ENCODE measurements at regions not wholly inside any gene's neighbourhood (a gene's known extent, or its start where the extent isn't known, plus 50 kb on each side); places are given as distances from the start of the nearest gene placed in this dataset.
"Not testable (repeated sequence)": the region's sequence is repeated elsewhere in the genome, so short reads cannot be mapped to it uniquely, and the experiment has no call there.

GRCh38 chr6:135114355-135115145 lies 59.9 kb upstream of the HBS1L start:
- Mint-ChIP-seq H3K27ac (no peak overlapping the region), H3K4me1 (no peaks in the 10 kb centered on the region), H3K36me3 (ENCODE audit: low read depth) (no peaks in the 10 kb centered on the region), H3K27me3 (ENCODE audit: low read depth) (peaks cover 3% of the 10 kb centered on the region), H3K9me3 (no peaks in the 10 kb centered on the region), H3K4me3 (no peak overlapping the region)
- TF ChIP-seq CTCF (IDR thresholded peaks at IDR 0.05; ENCODE audit: unreplicated experiment in 3 of 3) = no peak

GRCh38 chr6:135113860-135114259 lies 59.2 kb upstream of the HBS1L start:
- Mint-ChIP-seq H3K9me3 (no peaks in the 10 kb centered on the region), H3K27me3 (ENCODE audit: low read depth) (peaks cover 3% of the 10 kb centered on the region)

GRCh38 chr6:135112951-135113350 lies 58.3 kb upstream of the HBS1L start:
- H3K4me1 Mint-ChIP-seq; H3K9me3 Mint-ChIP-seq; H3K27me3 Mint-ChIP-seq (ENCODE audit: low read depth); H3K36me3 Mint-ChIP-seq (ENCODE audit: low read depth); H3K4me3 Mint-ChIP-seq; H3K27ac Mint-ChIP-seq: not testable (repeated sequence)

More at GRCh38 chr6:135113860-135114259, 59.2 kb upstream of the HBS1L start:
- H3K4me1 Mint-ChIP-seq = no peaks in the 10 kb centered on the region
- no peak overlapping the region for H3K27ac Mint-ChIP-seq
- no peak for TF ChIP-seq CTCF (IDR thresholded peaks at IDR 0.05; ENCODE audit: unreplicated experiment in 3 of 3)
- no peak overlapping the region for H3K4me3 Mint-ChIP-seq
- H3K36me3 Mint-ChIP-seq (ENCODE audit: low read depth) = no peaks in the 10 kb centered on the region

GRCh38 chr6:135110261-135110781 lies 55.7 kb upstream of the HBS1L start:
- H3K36me3 Mint-ChIP-seq (ENCODE audit: low read depth); H3K4me1 Mint-ChIP-seq; H3K27ac Mint-ChIP-seq; H3K27me3 Mint-ChIP-seq (ENCODE audit: low read depth); H3K9me3 Mint-ChIP-seq; H3K4me3 Mint-ChIP-seq: not testable (repeated sequence)

- H3K27ac Mint-ChIP-seq = no peak overlapping the region
- peaks cover 3% of the 10 kb centered on the region for H3K27me3 Mint-ChIP-seq (ENCODE audit: low read depth)
- H3K36me3 Mint-ChIP-seq (ENCODE audit: low read depth) = no peaks in the 10 kb centered on the region
- TF ChIP-seq CTCF (IDR thresholded peaks at IDR 0.05; ENCODE audit: unreplicated experiment in 3 of 3) = no peak
- H3K4me1 Mint-ChIP-seq = no peaks in the 10 kb centered on the region
- no peak overlapping the region for H3K4me3 Mint-ChIP-seq
- H3K9me3 Mint-ChIP-seq = no peaks in the 10 kb centered on the region
These were observed 55.1 kb upstream of the HBS1L start for GRCh38 chr6:135109761-135110160.

GRCh38 chr6:135108692-135109091 lies 54.1 kb upstream of the HBS1L start:
- TF ChIP-seq CTCF (IDR thresholded peaks at IDR 0.05; ENCODE audit: unreplicated experiment in 3 of 3) = no peak
- Mint-ChIP-seq H3K4me3 (no peak overlapping the region), H3K4me1 (no peaks in the 10 kb centered on the region), H3K27ac (no peak overlapping the region), H3K9me3 (no peaks in the 10 kb centered on the region), H3K36me3 (ENCODE audit: low read depth) (no peaks in the 10 kb centered on the region), H3K27me3 (ENCODE audit: low read depth) (peaks cover 3% of the 10 kb centered on the region)

GRCh38 chr6:135106611-135107010 lies 52.0 kb upstream of the HBS1L start:
- TF ChIP-seq CTCF (IDR thresholded peaks at IDR 0.05; ENCODE audit: unreplicated experiment in 3 of 3) = no peak
- Mint-ChIP-seq H3K4me1 (no peaks in the 10 kb centered on the region), H3K4me3 (no peak overlapping the region), H3K9me3 (no peaks in the 10 kb centered on the region), H3K27ac (no peak overlapping the region), H3K36me3 (ENCODE audit: low read depth) (no peaks in the 10 kb centered on the region), H3K27me3 (ENCODE audit: low read depth) (peaks cover 3% of the 10 kb centered on the region)

Data from nephron (organoid).